Caco-2 (cell line): ENCODE measurements at regions not wholly inside any gene's neighbourhood (a gene's known extent, or its start where the extent isn't known, plus 50 kb on each side); places are given as distances from the start of the nearest gene placed in this dataset.

Source experiments
- BruUV-seq: library from RNA; stranded (reverse); fragments of 400-500 nt; replicated peaks from 2 replicates; lab custom pipeline; 2021; lab: Mats Ljungman, UMichigan
- CTCF ChIA-PET: fragments of 300-600 bp; sonication (Branson Sonifier 250); formaldehyde crosslinking; loops from one replicate; lab custom pipeline; 2022; ENCODE audit warnings: antibody characterized with exemption; lab: Charles Lee
- POLR2A ChIA-PET: fragments of 300-600 bp; sonication (Branson Sonifier 250); formaldehyde crosslinking; loops from one replicate; lab custom pipeline; 2022; ENCODE audit warnings: antibody characterized with exemption; lab: Charles Lee
- DNase-seq, 2 experiments: peaks; one replicate each; pipeline versions ENCODE4 v3.0.0 to v3.0.0-alpha.2; 2020 to 2022
- H3K27me3 ChIP-seq: replicated peaks from 2 replicates; pipeline ENCODE4 v1.6.0; 2011; ENCODE audit warnings: low read length; ENCODE audit not compliant: control insufficient read depth, insufficient read depth
- H3K36me3 ChIP-seq: 2 replicates; pipeline ENCODE4 v1.5.1; 2011; ENCODE audit warnings: low read length; ENCODE audit not compliant: control insufficient read depth, insufficient read depth
- H3K4me1 ChIP-seq: fragments of 250-450 bp; sonication (Bioruptor Pico); 2 replicates; pipeline ENCODE4 v1.5.1; 2020; ENCODE audit warnings: mild to moderate bottlenecking
- H3K4me3 ChIP-seq: 2 replicates; pipeline ENCODE4 v1.5.1; 2011; ENCODE audit warnings: low read depth, mild to moderate bottlenecking, control low read depth, low read length
- H3K9me3 ChIP-seq: fragments of 250-450 bp; sonication (Bioruptor Pico); 2 replicates; pipeline ENCODE4 v1.5.1; 2020; ENCODE audit warnings: mild to moderate bottlenecking, moderate library complexity
- H3K27ac Mint-ChIP-seq: one replicate; pipeline ENCODE4 v1.8.0; 2022; ENCODE audit warnings: mixed read lengths; ENCODE audit not compliant: unreplicated experiment
- H3K27me3 Mint-ChIP-seq: one replicate; pipeline ENCODE4 v1.8.0; 2022; ENCODE audit warnings: mixed read lengths; ENCODE audit not compliant: insufficient read depth, unreplicated experiment
- H3K36me3 Mint-ChIP-seq: one replicate; pipeline ENCODE4 v1.8.0; 2022; ENCODE audit warnings: mild to moderate bottlenecking, mixed read lengths; ENCODE audit not compliant: insufficient read depth, unreplicated experiment
- H3K4me1 Mint-ChIP-seq: one replicate; pipeline ENCODE4 v1.8.0; 2022; ENCODE audit warnings: low read depth, mixed read lengths; ENCODE audit not compliant: unreplicated experiment
- H3K4me3 Mint-ChIP-seq: one replicate; pipeline ENCODE4 v1.8.0; 2022; ENCODE audit warnings: mild to moderate bottlenecking, moderate library complexity, mixed read lengths; ENCODE audit not compliant: unreplicated experiment
- H3K9me3 Mint-ChIP-seq: one replicate; pipeline ENCODE4 v1.8.0; 2022; ENCODE audit warnings: mixed read lengths; ENCODE audit not compliant: unreplicated experiment
- intact Hi-C: fragments of 100-400 bp; cut with micrococcal nuclease; formaldehyde crosslinking; loops from one replicate; pipeline ENCODE4 v1.10.0; 2022; ENCODE audit not compliant: unreplicated experiment
- TF ChIP-seq, protein P1 (sequence below), 2 experiments: fragments of 200-600 bp in 1 of 2; IDR thresholded peaks; 1 replicate in 1 of 2; 2 replicates in 1 of 2; pipeline versions ENCODE4 v1.5.1 to v1.8.0; 2011 to 2022; ENCODE audit warnings: antibody characterized with exemption in 1 of 2, control low read depth in 1 of 2, inconsistent platforms in 1 of 2, low read depth in 1 of 2, low read length in 1 of 2, mild to moderate bottlenecking in 1 of 2, moderate library complexity in 1 of 2; ENCODE audit not compliant: insufficient read depth in 1 of 2, severe bottlenecking in 1 of 2, unreplicated experiment in 1 of 2

DNA sequence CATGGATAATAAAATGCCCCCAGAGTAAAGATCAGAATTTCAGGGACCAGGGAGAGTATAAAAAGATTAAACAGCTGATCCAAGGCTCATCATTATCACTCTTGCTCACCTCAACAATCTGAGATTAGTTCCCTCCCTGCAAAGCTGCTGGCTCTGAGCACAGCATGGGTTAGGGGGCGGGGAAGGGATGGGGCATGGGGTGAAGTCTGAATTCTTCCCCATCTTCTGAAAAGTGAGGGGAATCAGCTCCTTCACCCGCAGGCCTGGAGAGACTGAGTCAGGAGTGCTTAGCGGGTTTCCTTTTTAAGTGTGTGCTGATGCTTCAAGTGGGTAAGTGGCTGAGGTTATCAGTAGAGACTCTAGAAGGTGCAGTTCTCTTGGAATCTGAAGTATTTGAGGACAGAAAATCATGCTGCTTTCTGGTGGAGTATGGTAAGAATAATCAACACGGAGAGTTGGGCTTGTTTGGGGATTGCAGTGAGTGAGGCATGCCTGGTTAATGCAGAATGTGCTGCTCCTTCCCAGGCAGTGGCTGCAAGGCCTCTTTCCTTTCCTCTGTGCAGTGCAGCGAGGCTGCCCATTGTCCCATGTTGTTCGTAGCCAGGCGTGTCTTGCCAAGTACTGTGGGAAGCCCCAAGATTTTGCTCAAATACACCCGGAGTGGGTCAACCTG, 59.2 kb upstream of the TRAK1 start:
- no peaks in the 10 kb centered on the region for H3K27me3 Mint-ChIP-seq
- ChIA-PET POLR2A (no interaction called here), CTCF (no interaction called here)
- BruUV-seq, result no TSS peak
- peaks cover 17% of the 10 kb centered on the region for H3K4me1 ChIP-seq
- H3K9me3 ChIP-seq, result no peaks in the 10 kb centered on the region
- no peak overlapping the region for H3K4me3 Mint-ChIP-seq
- no peaks in the 10 kb centered on the region for H3K27me3 ChIP-seq
- no peaks in the 10 kb centered on the region for H3K36me3 ChIP-seq
- intact Hi-C loops, result no loop called here
- H3K9me3 Mint-ChIP-seq, result no peaks in the 10 kb centered on the region
- no peak overlapping the region for H3K4me3 ChIP-seq
- DNase-seq, result no peak
- peaks cover 6% of the 10 kb centered on the region for H3K36me3 Mint-ChIP-seq
- peaks cover 32% of the 10 kb centered on the region for H3K4me1 Mint-ChIP-seq
- TF ChIP-seq, protein P1, sequence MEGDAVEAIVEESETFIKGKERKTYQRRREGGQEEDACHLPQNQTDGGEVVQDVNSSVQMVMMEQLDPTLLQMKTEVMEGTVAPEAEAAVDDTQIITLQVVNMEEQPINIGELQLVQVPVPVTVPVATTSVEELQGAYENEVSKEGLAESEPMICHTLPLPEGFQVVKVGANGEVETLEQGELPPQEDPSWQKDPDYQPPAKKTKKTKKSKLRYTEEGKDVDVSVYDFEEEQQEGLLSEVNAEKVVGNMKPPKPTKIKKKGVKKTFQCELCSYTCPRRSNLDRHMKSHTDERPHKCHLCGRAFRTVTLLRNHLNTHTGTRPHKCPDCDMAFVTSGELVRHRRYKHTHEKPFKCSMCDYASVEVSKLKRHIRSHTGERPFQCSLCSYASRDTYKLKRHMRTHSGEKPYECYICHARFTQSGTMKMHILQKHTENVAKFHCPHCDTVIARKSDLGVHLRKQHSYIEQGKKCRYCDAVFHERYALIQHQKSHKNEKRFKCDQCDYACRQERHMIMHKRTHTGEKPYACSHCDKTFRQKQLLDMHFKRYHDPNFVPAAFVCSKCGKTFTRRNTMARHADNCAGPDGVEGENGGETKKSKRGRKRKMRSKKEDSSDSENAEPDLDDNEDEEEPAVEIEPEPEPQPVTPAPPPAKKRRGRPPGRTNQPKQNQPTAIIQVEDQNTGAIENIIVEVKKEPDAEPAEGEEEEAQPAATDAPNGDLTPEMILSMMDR (IDR thresholded peaks at IDR 0.05; ENCODE audit: insufficient read depth in 1 of 2, low read depth in 1 of 2, low read length in 1 of 2, severe bottlenecking in 1 of 2, unreplicated experiment in 1 of 2), result no peak
- peak overlapping the region; percentile 31 for H3K27ac Mint-ChIP-seq

DNA sequence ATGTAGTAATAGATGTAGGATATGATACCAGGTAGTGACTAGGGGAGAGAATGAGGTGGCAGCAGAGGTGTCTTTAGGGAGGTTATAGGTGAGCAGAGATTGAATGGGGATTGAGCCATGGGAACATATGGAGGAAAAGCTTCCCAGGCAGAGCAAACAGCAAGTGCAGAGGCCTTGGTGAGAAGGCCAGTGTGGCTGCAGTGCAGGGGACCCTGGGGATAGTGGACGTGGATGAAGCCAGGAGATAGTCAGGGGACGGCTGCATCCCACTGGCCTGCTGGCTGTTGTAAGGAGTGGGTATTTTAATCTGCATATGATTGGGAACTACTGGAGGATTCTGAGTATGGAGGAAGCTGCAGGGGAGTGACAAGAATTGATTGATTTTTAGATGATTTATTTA, 62.7 kb upstream of the TRAK1 start:
- no peaks in the 10 kb centered on the region for H3K9me3 ChIP-seq
- no peaks in the 10 kb centered on the region for H3K36me3 ChIP-seq
- Mint-ChIP-seq H3K27ac (no peak overlapping the region), H3K4me3 (no peak overlapping the region), H3K4me1 (peaks cover 37% of the 10 kb centered on the region), H3K9me3 (no peaks in the 10 kb centered on the region), H3K27me3 (no peaks in the 10 kb centered on the region), H3K36me3 (peaks cover 6% of the 10 kb centered on the region)
- BruUV-seq, result no TSS peak
- DNase-seq, result no peak
- CTCF ChIA-PET, result no interaction called here
- peaks cover 42% of the 10 kb centered on the region for H3K4me1 ChIP-seq
- POLR2A ChIA-PET, result no interaction called here
- intact Hi-C loops, result loop anchor here (5.0 kb wide), 1 partner anchor 69 kb away; no protein-coding TSS in a partner anchor
- TF ChIP-seq, protein P1 (IDR thresholded peaks at IDR 0.05; ENCODE audit: insufficient read depth in 1 of 2, low read depth in 1 of 2, low read length in 1 of 2, severe bottlenecking in 1 of 2, unreplicated experiment in 1 of 2), result no peak
- H3K4me3 ChIP-seq, result no peak overlapping the region
- H3K27me3 ChIP-seq, result no peaks in the 10 kb centered on the region

DNA sequence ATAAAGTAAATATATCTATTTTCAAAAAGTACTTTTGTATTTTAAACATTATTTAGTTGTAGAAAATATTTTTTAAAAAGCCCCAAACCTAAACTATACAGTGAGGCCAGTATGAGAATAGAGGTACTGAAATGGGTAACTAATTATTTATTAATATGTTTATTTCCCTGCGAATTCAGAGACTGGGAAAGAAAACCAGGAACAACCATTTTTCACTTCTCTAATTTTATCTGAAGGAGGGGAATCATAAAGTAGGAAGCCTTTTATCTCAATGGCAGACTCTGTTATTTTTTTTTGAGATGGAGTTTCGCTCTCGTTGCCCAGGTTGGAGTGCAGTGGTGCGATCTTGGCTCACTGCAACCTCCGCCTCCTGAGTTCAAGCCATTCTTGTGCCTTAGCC, 63.6 kb upstream of the TRAK1 start:
- POLR2A ChIA-PET, result no interaction called here

More for the DNA sequence above, 63.6 kb upstream of the TRAK1 start:
- H3K9me3 ChIP-seq, result no peaks in the 10 kb centered on the region
- peaks cover 6% of the 10 kb centered on the region for H3K36me3 Mint-ChIP-seq
- no peaks in the 10 kb centered on the region for H3K36me3 ChIP-seq
- intact Hi-C loops, result loop anchor here (5.0 kb wide), 1 partner anchor 70 kb away; no protein-coding TSS in a partner anchor
- TF ChIP-seq, protein P1 (IDR thresholded peaks at IDR 0.05; ENCODE audit: insufficient read depth in 1 of 2, low read depth in 1 of 2, low read length in 1 of 2, severe bottlenecking in 1 of 2, unreplicated experiment in 1 of 2), result no peak
- H3K27me3 Mint-ChIP-seq, result no peaks in the 10 kb centered on the region
- peaks cover 41% of the 10 kb centered on the region for H3K4me1 Mint-ChIP-seq
- DNase-seq, result no peak
- no peaks in the 10 kb centered on the region for H3K9me3 Mint-ChIP-seq
- H3K4me3 ChIP-seq, result no peak overlapping the region
- H3K27ac Mint-ChIP-seq, result no peak overlapping the region
- no peak overlapping the region for H3K4me3 Mint-ChIP-seq
- H3K4me1 ChIP-seq, result peaks cover 41% of the 10 kb centered on the region
- BruUV-seq, result no TSS peak
- CTCF ChIA-PET, result no interaction called here
- no peaks in the 10 kb centered on the region for H3K27me3 ChIP-seq
